ENCODE measurements at regions not wholly inside any gene's neighbourhood (a gene's known extent, or its start where the extent isn't known, plus 50 kb on each side); places are given as distances from the start of the nearest gene placed in this dataset.

- TF ChIP-seq CTCF (IDR thresholded peaks at IDR 0.05; ENCODE audit: insufficient read depth, low read length), result no peak
- no peak overlapping the region for H3K4me3 ChIP-seq (ENCODE audit: low read depth, low read length)
- no peak for DNase-seq (ENCODE audit: low read depth)
Measured at GRCh38 chrX:99117011-99117410, 1293.1 kb downstream of the PCDH19 start.

GRCh38 chrX:99095965-99096635, 1314.0 kb downstream of the PCDH19 start:
- no peak overlapping the region for H3K4me3 ChIP-seq (ENCODE audit: low read depth, low read length)
- TF ChIP-seq CTCF (IDR thresholded peaks at IDR 0.05; ENCODE audit: insufficient read depth, low read length), result no peak
- DNase-seq (ENCODE audit: low read depth), result no peak

GRCh38 chrX:99091459-99091858, 1318.6 kb downstream of the PCDH19 start:
- no peak for DNase-seq (ENCODE audit: low read depth)
- TF ChIP-seq CTCF (IDR thresholded peaks at IDR 0.05; ENCODE audit: insufficient read depth, low read length), result no peak
- H3K4me3 ChIP-seq (ENCODE audit: low read depth, low read length), result no peak overlapping the region

GRCh38 chrX:99078301-99078700, 1331.8 kb downstream of the PCDH19 start:
- no peak for TF ChIP-seq CTCF (IDR thresholded peaks at IDR 0.05; ENCODE audit: insufficient read depth, low read length)
- no peak for DNase-seq (ENCODE audit: low read depth)

GRCh38 chrX:99077099-99077498, 1333.0 kb downstream of the PCDH19 start:
- no peak for DNase-seq (ENCODE audit: low read depth)
- H3K4me3 ChIP-seq (ENCODE audit: low read depth, low read length), result no peak overlapping the region
- TF ChIP-seq CTCF (IDR thresholded peaks at IDR 0.05; ENCODE audit: insufficient read depth, low read length), result no peak

More at GRCh38 chrX:99078301-99078700, 1331.8 kb downstream of the PCDH19 start:
- H3K4me3 ChIP-seq (ENCODE audit: low read depth, low read length), result no peak overlapping the region

- no peak for DNase-seq (ENCODE audit: low read depth)
- no peak for TF ChIP-seq CTCF (IDR thresholded peaks at IDR 0.05; ENCODE audit: insufficient read depth, low read length)
- no peak overlapping the region for H3K4me3 ChIP-seq (ENCODE audit: low read depth, low read length)
Measured at GRCh38 chrX:99073551-99073950, 1336.5 kb downstream of the PCDH19 start.

- no peak overlapping the region for H3K4me3 ChIP-seq (ENCODE audit: low read depth, low read length)
- no peak for TF ChIP-seq CTCF (IDR thresholded peaks at IDR 0.05; ENCODE audit: insufficient read depth, low read length)
- no peak for DNase-seq (ENCODE audit: low read depth)
Measured at GRCh38 chrX:99051639-99052038, 1358.4 kb downstream of the PCDH19 start.
